Activated naive CD4-positive, alpha-beta T cell treated with Interleukin-2 at 50 U/mL for 16 hours (primary cell): ENCODE measurements at regions not wholly inside any gene's neighbourhood (a gene's known extent, or its start where the extent isn't known, plus 50 kb on each side); places are given as distances from the start of the nearest gene placed in this dataset.

ENCODE experiments used
- DNase-seq: peaks from one replicate; pipeline ENCODE4 v3.0.0-alpha.2; 2020

- no peak for DNase-seq
Observed at GRCh38 chr9:90044263-90044662, 439.5 kb downstream of the GADD45G start.

GRCh38 chr9:90044710-90045151 is 439.9 kb downstream of the GADD45G start:
- peak; percentile 21 for DNase-seq

GRCh38 chr9:90046317-90046861 is 441.6 kb downstream of the GADD45G start:
- peak; percentile 17 for DNase-seq

- DNase-seq: no peak
Observed at GRCh38 chr9:90047828-90048227, 443.0 kb downstream of the GADD45G start.

GRCh38 chr9:90052366-90052765 is 447.6 kb downstream of the GADD45G start:
- DNase-seq: no peak

GRCh38 chr9:90053027-90053426 is 448.2 kb downstream of the GADD45G start:
- DNase-seq: no peak

GRCh38 chr9:90054810-90055209 is 450.0 kb downstream of the GADD45G start:
- no peak for DNase-seq

- DNase-seq: no peak
Observed at GRCh38 chr9:90055226-90055625, 450.4 kb downstream of the GADD45G start.

GRCh38 chr9:90057361-90057760 is 452.5 kb downstream of the GADD45G start:
- DNase-seq: no peak

- DNase-seq: no peak
Observed at GRCh38 chr9:90058182-90058763, 453.5 kb downstream of the GADD45G start.

GRCh38 chr9:90059436-90059835 is 454.6 kb downstream of the GADD45G start:
- DNase-seq: no peak

- no peak for DNase-seq
Observed at GRCh38 chr9:90060256-90060655, 455.4 kb downstream of the GADD45G start.

GRCh38 chr9:90061187-90061586 is 456.4 kb downstream of the GADD45G start:
- no peak for DNase-seq

- no peak for DNase-seq
Observed at GRCh38 chr9:90062982-90063381, 458.2 kb downstream of the GADD45G start.

GRCh38 chr9:90064248-90064647 is 459.4 kb downstream of the GADD45G start:
- no peak for DNase-seq

GRCh38 chr9:90064971-90065370 is 460.2 kb downstream of the GADD45G start:
- DNase-seq: no peak

GRCh38 chr9:90065851-90066250 is 461.0 kb downstream of the GADD45G start:
- DNase-seq: no peak

- no peak for DNase-seq
Observed at GRCh38 chr9:90069085-90069484, 464.3 kb downstream of the GADD45G start.

- no peak for DNase-seq
Observed at GRCh38 chr9:90070056-90070455, 465.2 kb downstream of the GADD45G start.

- no peak for DNase-seq
Observed at GRCh38 chr9:90070469-90070868, 465.7 kb downstream of the GADD45G start.

- DNase-seq: no peak
Observed at GRCh38 chr9:90070931-90071660, 466.3 kb downstream of the GADD45G start.

GRCh38 chr9:90073186-90073945 is 468.6 kb downstream of the GADD45G start:
- no peak for DNase-seq

GRCh38 chr9:90074316-90074962 is 469.6 kb downstream of the GADD45G start:
- DNase-seq: no peak
